Uterus (tissue), 2 donors: ENCODE measurements at regions not wholly inside any gene's neighbourhood (a gene's known extent, or its start where the extent isn't known, plus 50 kb on each side); places are given as distances from the start of the nearest gene placed in this dataset.

Experiments
- POLR2A ChIP-seq, 2 donors: fragments of 450-650 bp; IDR thresholded peaks; one replicate each; pipeline ENCODE4 v1.6.1; 2016; ENCODE audit warnings: antibody characterized with exemption in 2 of 2, mild to moderate bottlenecking in 1 of 2, moderate library complexity in 1 of 2
- TF ChIP-seq, protein P1 (sequence below), 4 experiments: fragments of 200-600 bp in 2 of 4; fragments of 450-650 bp in 2 of 4; sonication (generic) in 2 of 4; IDR thresholded peaks; one replicate each; pipeline ENCODE4 v1.5.1; 2016 to 2019; ENCODE audit warnings: antibody characterized with exemption in 4 of 4, mild to moderate bottlenecking in 2 of 4, moderate library complexity in 1 of 4

DNA sequence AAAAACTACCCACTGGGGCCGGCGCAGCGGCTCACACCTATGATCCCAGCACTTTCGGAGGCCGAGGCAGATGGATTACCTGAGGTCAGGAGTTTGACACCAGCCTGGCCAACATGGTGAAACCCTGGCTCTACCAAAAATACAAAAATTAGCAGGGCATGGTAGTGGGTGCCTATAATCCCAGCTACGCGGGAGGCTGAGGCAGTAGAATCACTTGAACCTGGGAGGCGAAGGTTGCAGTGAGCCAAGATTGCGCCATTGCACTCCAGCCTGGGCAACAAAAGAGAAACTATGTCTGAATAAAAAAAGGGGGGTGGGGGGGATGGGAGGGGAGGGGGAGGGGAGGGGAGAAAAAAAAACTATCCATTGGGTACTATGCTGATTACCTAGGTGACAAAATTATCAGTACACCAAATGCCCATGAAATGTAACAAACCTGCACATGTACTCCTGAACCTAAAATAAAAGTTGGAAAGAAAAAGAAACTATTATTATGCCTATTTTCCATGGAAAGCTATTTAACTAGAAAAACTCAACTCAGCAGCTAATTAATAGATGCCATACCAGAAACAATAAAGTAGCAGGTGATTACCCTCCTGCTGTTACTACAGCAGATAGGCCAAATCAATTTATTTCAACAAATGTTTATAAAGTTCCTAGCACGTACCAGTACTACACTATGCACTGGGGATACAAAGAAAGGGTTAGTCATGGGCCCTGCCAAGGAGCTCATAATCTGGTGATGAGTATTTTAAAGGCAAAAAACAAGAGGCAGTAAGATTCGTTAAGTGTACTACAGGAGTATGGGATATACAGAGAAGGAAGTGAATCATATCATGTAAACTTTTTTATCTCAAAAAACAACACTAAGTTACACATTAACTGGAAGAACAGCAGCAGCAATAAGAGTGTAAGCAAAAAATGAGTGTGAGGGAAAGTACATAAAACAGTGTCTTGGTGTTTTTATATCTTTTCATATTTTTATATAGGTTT, 112.8 kb upstream of the SLC39A10 start:
- TF ChIP-seq POLR2A (IDR thresholded peaks at IDR 0.05), result no peak
- TF ChIP-seq, protein P1, sequence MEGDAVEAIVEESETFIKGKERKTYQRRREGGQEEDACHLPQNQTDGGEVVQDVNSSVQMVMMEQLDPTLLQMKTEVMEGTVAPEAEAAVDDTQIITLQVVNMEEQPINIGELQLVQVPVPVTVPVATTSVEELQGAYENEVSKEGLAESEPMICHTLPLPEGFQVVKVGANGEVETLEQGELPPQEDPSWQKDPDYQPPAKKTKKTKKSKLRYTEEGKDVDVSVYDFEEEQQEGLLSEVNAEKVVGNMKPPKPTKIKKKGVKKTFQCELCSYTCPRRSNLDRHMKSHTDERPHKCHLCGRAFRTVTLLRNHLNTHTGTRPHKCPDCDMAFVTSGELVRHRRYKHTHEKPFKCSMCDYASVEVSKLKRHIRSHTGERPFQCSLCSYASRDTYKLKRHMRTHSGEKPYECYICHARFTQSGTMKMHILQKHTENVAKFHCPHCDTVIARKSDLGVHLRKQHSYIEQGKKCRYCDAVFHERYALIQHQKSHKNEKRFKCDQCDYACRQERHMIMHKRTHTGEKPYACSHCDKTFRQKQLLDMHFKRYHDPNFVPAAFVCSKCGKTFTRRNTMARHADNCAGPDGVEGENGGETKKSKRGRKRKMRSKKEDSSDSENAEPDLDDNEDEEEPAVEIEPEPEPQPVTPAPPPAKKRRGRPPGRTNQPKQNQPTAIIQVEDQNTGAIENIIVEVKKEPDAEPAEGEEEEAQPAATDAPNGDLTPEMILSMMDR (IDR thresholded peaks at IDR 0.05), result no peak
